ENCODE measurements at regions not wholly inside any gene's neighbourhood (a gene's known extent, or its start where the extent isn't known, plus 50 kb on each side); places are given as distances from the start of the nearest gene placed in this dataset.
A peak's percentile ranks its signal among the peaks of the same experiment; 100 is the strongest.

GRCh38 chr21:38988509-38989378, 183.0 kb downstream of the ETS2 start:
- Histone ChIP-seq H3K4me3 (ENCODE audit: low read length in 3 of 3) (no peak overlapping the region), H3K4me1 (ENCODE audit: control insufficient read depth in 3 of 3, insufficient read depth in 3 of 3, low read length in 3 of 3) (peaks cover 81 to 93% (median 87%) of the 10 kb centered on the region in 3 donors), H3K36me3 (ENCODE audit: control insufficient read depth in 3 of 3, insufficient read depth in 3 of 3, low read length in 3 of 3) (no peaks in the 10 kb centered on the region), H3K27ac (ENCODE audit: low read depth, low read length) (peak overlapping the region; percentile 2), H3K27me3 (ENCODE audit: control insufficient read depth in 3 of 3, insufficient read depth in 3 of 3, low read length in 3 of 3) (no peaks in the 10 kb centered on the region), H3K9ac (ENCODE audit: low read depth in 1 of 3, low read length in 3 of 3) (peak overlapping the region in 1 of 3 donors; percentile 76), H3K9me3 (ENCODE audit: control insufficient read depth in 3 of 3, low read length in 3 of 3) (no peaks in the 10 kb centered on the region)

GRCh38 chr21:38987633-38988508, 182.1 kb downstream of the ETS2 start:
- Histone ChIP-seq H3K4me1 (ENCODE audit: control insufficient read depth in 3 of 3, insufficient read depth in 3 of 3, low read length in 3 of 3) (peaks cover 74 to 86% (median 80%) of the 10 kb centered on the region in 3 donors), H3K27me3 (ENCODE audit: control insufficient read depth in 3 of 3, insufficient read depth in 3 of 3, low read length in 3 of 3) (no peaks in the 10 kb centered on the region), H3K9ac (ENCODE audit: low read depth in 1 of 3, low read length in 3 of 3) (peak overlapping the region in 1 of 3 donors; percentile 63), H3K27ac (ENCODE audit: low read depth, low read length) (peak overlapping the region; percentile 43), H3K36me3 (ENCODE audit: control insufficient read depth in 3 of 3, insufficient read depth in 3 of 3, low read length in 3 of 3) (no peaks in the 10 kb centered on the region), H3K9me3 (ENCODE audit: control insufficient read depth in 3 of 3, low read length in 3 of 3) (no peaks in the 10 kb centered on the region), H3K4me3 (ENCODE audit: low read length in 3 of 3) (peak overlapping the region in 1 of 3 donors; percentile 29)

GRCh38 chr21:38986806-38987632, 181.3 kb downstream of the ETS2 start:
- peak overlapping the region in 2 of 3 donors; percentile 14 to 29 for H3K4me3 ChIP-seq (ENCODE audit: low read length in 3 of 3)
- peaks cover 65 to 78% (median 71%) of the 10 kb centered on the region in 3 donors for H3K4me1 ChIP-seq (ENCODE audit: control insufficient read depth in 3 of 3, insufficient read depth in 3 of 3, low read length in 3 of 3)
- no peaks in the 10 kb centered on the region for H3K27me3 ChIP-seq (ENCODE audit: control insufficient read depth in 3 of 3, insufficient read depth in 3 of 3, low read length in 3 of 3)
- H3K27ac ChIP-seq (ENCODE audit: low read depth, low read length), result peak overlapping the region; percentile 43
- H3K36me3 ChIP-seq (ENCODE audit: control insufficient read depth in 3 of 3, insufficient read depth in 3 of 3, low read length in 3 of 3), result no peaks in the 10 kb centered on the region
- H3K9ac ChIP-seq (ENCODE audit: low read depth in 1 of 3, low read length in 3 of 3), result peak overlapping the region in 1 of 3 donors; percentile 63
- H3K9me3 ChIP-seq (ENCODE audit: control insufficient read depth in 3 of 3, low read length in 3 of 3), result no peaks in the 10 kb centered on the region

- Histone ChIP-seq H3K4me1 (ENCODE audit: control insufficient read depth in 3 of 3, insufficient read depth in 3 of 3, low read length in 3 of 3) (peaks cover 64 to 72% (median 65%) of the 10 kb centered on the region in 3 donors), H3K27me3 (ENCODE audit: control insufficient read depth in 3 of 3, insufficient read depth in 3 of 3, low read length in 3 of 3) (no peaks in the 10 kb centered on the region), H3K27ac (ENCODE audit: low read depth, low read length) (no peak overlapping the region), H3K36me3 (ENCODE audit: control insufficient read depth in 3 of 3, insufficient read depth in 3 of 3, low read length in 3 of 3) (no peaks in the 10 kb centered on the region), H3K9me3 (ENCODE audit: control insufficient read depth in 3 of 3, low read length in 3 of 3) (no peaks in the 10 kb centered on the region), H3K9ac (ENCODE audit: low read depth in 1 of 3, low read length in 3 of 3) (no peak overlapping the region), H3K4me3 (ENCODE audit: low read length in 3 of 3) (no peak overlapping the region)
These were observed 180.7 kb downstream of the ETS2 start for GRCh38 chr21:38986406-38986805.

- no peaks in the 10 kb centered on the region for H3K27me3 ChIP-seq (ENCODE audit: control insufficient read depth in 3 of 3, insufficient read depth in 3 of 3, low read length in 3 of 3)
- H3K4me1 ChIP-seq (ENCODE audit: control insufficient read depth in 3 of 3, insufficient read depth in 3 of 3, low read length in 3 of 3), result peaks cover 62 to 68% (median 64%) of the 10 kb centered on the region in 3 donors
- peak overlapping the region; percentile 60 for H3K27ac ChIP-seq (ENCODE audit: low read depth, low read length)
- H3K36me3 ChIP-seq (ENCODE audit: control insufficient read depth in 3 of 3, insufficient read depth in 3 of 3, low read length in 3 of 3), result no peaks in the 10 kb centered on the region
- no peak overlapping the region for H3K9ac ChIP-seq (ENCODE audit: low read depth in 1 of 3, low read length in 3 of 3)
- H3K9me3 ChIP-seq (ENCODE audit: control insufficient read depth in 3 of 3, low read length in 3 of 3), result no peaks in the 10 kb centered on the region
- H3K4me3 ChIP-seq (ENCODE audit: low read length in 3 of 3), result peak overlapping the region in 1 of 3 donors; percentile 7
These were observed 180.0 kb downstream of the ETS2 start for GRCh38 chr21:38985568-38986378.

GRCh38 chr21:38984982-38985567, 179.3 kb downstream of the ETS2 start:
- Histone ChIP-seq H3K36me3 (ENCODE audit: control insufficient read depth in 3 of 3, insufficient read depth in 3 of 3, low read length in 3 of 3) (no peaks in the 10 kb centered on the region), H3K9ac (ENCODE audit: low read depth in 1 of 3, low read length in 3 of 3) (peak overlapping the region in 2 of 3 donors; percentile 40 to 53), H3K9me3 (ENCODE audit: control insufficient read depth in 3 of 3, low read length in 3 of 3) (no peaks in the 10 kb centered on the region), H3K4me1 (ENCODE audit: control insufficient read depth in 3 of 3, insufficient read depth in 3 of 3, low read length in 3 of 3) (peaks cover 55 to 61% (median 57%) of the 10 kb centered on the region in 3 donors), H3K27me3 (ENCODE audit: control insufficient read depth in 3 of 3, insufficient read depth in 3 of 3, low read length in 3 of 3) (no peaks in the 10 kb centered on the region), H3K27ac (ENCODE audit: low read depth, low read length) (peak overlapping the region; percentile 60), H3K4me3 (ENCODE audit: low read length in 3 of 3) (peak overlapping the region in 1 of 3 donors; percentile 7)

- Histone ChIP-seq H3K36me3 (ENCODE audit: control insufficient read depth in 3 of 3, insufficient read depth in 3 of 3, low read length in 3 of 3) (no peaks in the 10 kb centered on the region), H3K4me3 (ENCODE audit: low read length in 3 of 3) (no peak overlapping the region), H3K4me1 (ENCODE audit: control insufficient read depth in 3 of 3, insufficient read depth in 3 of 3, low read length in 3 of 3) (peaks cover 49 to 56% (median 52%) of the 10 kb centered on the region in 3 donors), H3K27ac (ENCODE audit: low read depth, low read length) (peak overlapping the region; percentile 60), H3K9ac (ENCODE audit: low read depth in 1 of 3, low read length in 3 of 3) (peak overlapping the region in 2 of 3 donors; percentile 40 to 53), H3K27me3 (ENCODE audit: control insufficient read depth in 3 of 3, insufficient read depth in 3 of 3, low read length in 3 of 3) (no peaks in the 10 kb centered on the region), H3K9me3 (ENCODE audit: control insufficient read depth in 3 of 3, low read length in 3 of 3) (no peaks in the 10 kb centered on the region)
These were observed 178.8 kb downstream of the ETS2 start for GRCh38 chr21:38984568-38984967.

- Histone ChIP-seq H3K9ac (ENCODE audit: low read depth in 1 of 3, low read length in 3 of 3) (no peak overlapping the region), H3K27ac (ENCODE audit: low read depth, low read length) (no peak overlapping the region), H3K9me3 (ENCODE audit: control insufficient read depth in 3 of 3, low read length in 3 of 3) (no peaks in the 10 kb centered on the region), H3K36me3 (ENCODE audit: control insufficient read depth in 3 of 3, insufficient read depth in 3 of 3, low read length in 3 of 3) (no peaks in the 10 kb centered on the region), H3K4me3 (ENCODE audit: low read length in 3 of 3) (no peak overlapping the region), H3K27me3 (ENCODE audit: control insufficient read depth in 3 of 3, insufficient read depth in 3 of 3, low read length in 3 of 3) (no peaks in the 10 kb centered on the region), H3K4me1 (ENCODE audit: control insufficient read depth in 3 of 3, insufficient read depth in 3 of 3, low read length in 3 of 3) (peaks cover 39 to 46% (median 42%) of the 10 kb centered on the region in 3 donors)
These were observed 177.8 kb downstream of the ETS2 start for GRCh38 chr21:38983560-38983959.
